GM12878 (cell line): ENCODE measurements at regions not wholly inside any gene's neighbourhood (a gene's known extent, or its start where the extent isn't known, plus 50 kb on each side); places are given as distances from the start of the nearest gene placed in this dataset.

Experiments used
- BRCA1 ChIP-seq: IDR thresholded peaks from 2 replicates; pipeline ENCODE4 v1.6.1; 2011; ENCODE audit warnings: low read depth, low read length, improper control_type of control experiment
- CREB1 ChIP-seq: IDR thresholded peaks from 2 replicates; pipeline ENCODE4 v1.6.1; 2012; ENCODE audit warnings: low read depth, mild to moderate bottlenecking, inconsistent platforms
- EGR1 ChIP-seq, 2 experiments: IDR thresholded peaks; 1 replicate in 1 of 2; 2 replicates in 1 of 2; pipeline ENCODE4 v1.6.1; 2011 to 2012; ENCODE audit warnings: low read depth in 2 of 2, low read length in 2 of 2, borderline replicate concordance in 1 of 2, mild to moderate bottlenecking in 1 of 2, moderate library complexity in 1 of 2
- KDM1A ChIP-seq: fragments of 200-600 bp; sonication (generic); IDR thresholded peaks from 2 replicates; pipeline ENCODE4 v1.6.1; 2016; ENCODE audit warnings: borderline replicate concordance
- POLR2A ChIP-seq: IDR thresholded peaks from 2 replicates; pipeline ENCODE4 v1.6.1; 2011; ENCODE audit warnings: low read depth, mild to moderate bottlenecking, low read length
- POLR2AphosphoS5 ChIP-seq: IDR thresholded peaks from 2 replicates; pipeline ENCODE4 v1.6.1; 2011; ENCODE audit warnings: mild to moderate bottlenecking, low read length, inconsistent platforms
- RAD51 ChIP-seq: fragments of 450-650 bp; IDR thresholded peaks from 2 replicates; pipeline ENCODE4 v1.6.1; 2016; ENCODE audit warnings: moderate library complexity, mild to moderate bottlenecking, inconsistent platforms
- SMARCA5 ChIP-seq: fragments of 450-650 bp; IDR thresholded peaks from 2 replicates; pipeline ENCODE4 v1.6.1; 2017; ENCODE audit warnings: mild to moderate bottlenecking
- TAF1 ChIP-seq: IDR thresholded peaks from 2 replicates; pipeline ENCODE4 v1.6.1; 2011; ENCODE audit warnings: mild to moderate bottlenecking, low read depth, low read length, borderline replicate concordance
- ZZZ3 ChIP-seq: IDR thresholded peaks from 2 replicates; pipeline ENCODE4 v1.6.1; 2011; ENCODE audit warnings: low read depth; ENCODE audit not compliant: control insufficient read depth, insufficient read length
- TF ChIP-seq, protein P1 (sequence below), 3 experiments: IDR thresholded peaks in 2 of 3; conservative IDR thresholded peaks in 1 of 3; 2 replicates each; pipeline ENCODE4 v1.5.1; 2011; ENCODE audit warnings: low read depth in 3 of 3, low read length in 3 of 3, mild to moderate bottlenecking in 3 of 3, control low read depth in 2 of 3, moderate library complexity in 2 of 3, inconsistent platforms in 1 of 3, mixed read lengths in 1 of 3; ENCODE audit not compliant: control insufficient read depth in 2 of 3, insufficient read depth in 1 of 3; ENCODE audit errors: extremely low read depth in 1 of 3
- TF ChIP-seq, protein P2 (sequence below): IDR thresholded peaks from 2 replicates; pipeline ENCODE4 v1.6.1; 2011; ENCODE audit warnings: borderline replicate concordance, low read depth, mild to moderate bottlenecking, moderate library complexity, mixed read lengths, low read length; ENCODE audit not compliant: insufficient read depth; ENCODE audit errors: extremely low read length

DNA sequence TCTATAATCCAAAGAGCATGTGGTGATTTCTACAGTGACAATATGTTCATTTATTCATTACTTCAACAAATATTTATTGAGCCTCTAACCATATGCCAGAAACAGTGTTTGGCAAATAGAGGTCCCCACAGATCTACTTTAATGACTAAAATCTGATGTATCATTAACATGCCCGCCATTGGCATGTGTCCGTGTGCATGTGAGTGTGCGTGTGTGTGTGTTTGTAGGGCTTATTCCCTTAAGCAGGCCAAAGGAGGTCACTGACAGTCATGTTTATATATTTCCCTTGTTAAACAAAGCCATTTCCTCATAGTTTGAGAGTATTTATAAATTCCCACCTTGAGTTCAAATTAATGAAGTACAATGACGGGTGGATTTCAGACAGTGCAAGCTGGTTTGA is 174.4 kb upstream of the IRX6 start:
- no peak for TF ChIP-seq KDM1A
- TF ChIP-seq EGR1 (IDR thresholded peaks at IDR 0.05; ENCODE audit: borderline replicate concordance in 1 of 2, low read depth in 2 of 2, low read length in 2 of 2): no peak
- no peak for TF ChIP-seq SMARCA5
- TF ChIP-seq POLR2AphosphoS5: no peak
- TF ChIP-seq, protein P1, sequence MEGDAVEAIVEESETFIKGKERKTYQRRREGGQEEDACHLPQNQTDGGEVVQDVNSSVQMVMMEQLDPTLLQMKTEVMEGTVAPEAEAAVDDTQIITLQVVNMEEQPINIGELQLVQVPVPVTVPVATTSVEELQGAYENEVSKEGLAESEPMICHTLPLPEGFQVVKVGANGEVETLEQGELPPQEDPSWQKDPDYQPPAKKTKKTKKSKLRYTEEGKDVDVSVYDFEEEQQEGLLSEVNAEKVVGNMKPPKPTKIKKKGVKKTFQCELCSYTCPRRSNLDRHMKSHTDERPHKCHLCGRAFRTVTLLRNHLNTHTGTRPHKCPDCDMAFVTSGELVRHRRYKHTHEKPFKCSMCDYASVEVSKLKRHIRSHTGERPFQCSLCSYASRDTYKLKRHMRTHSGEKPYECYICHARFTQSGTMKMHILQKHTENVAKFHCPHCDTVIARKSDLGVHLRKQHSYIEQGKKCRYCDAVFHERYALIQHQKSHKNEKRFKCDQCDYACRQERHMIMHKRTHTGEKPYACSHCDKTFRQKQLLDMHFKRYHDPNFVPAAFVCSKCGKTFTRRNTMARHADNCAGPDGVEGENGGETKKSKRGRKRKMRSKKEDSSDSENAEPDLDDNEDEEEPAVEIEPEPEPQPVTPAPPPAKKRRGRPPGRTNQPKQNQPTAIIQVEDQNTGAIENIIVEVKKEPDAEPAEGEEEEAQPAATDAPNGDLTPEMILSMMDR (IDR thresholded peaks at IDR 0.05 in 2 of 3, conservative IDR thresholded peaks at IDR 0.05 in 1 of 3; ENCODE audit: control insufficient read depth in 2 of 3, extremely low read depth in 1 of 3, insufficient read depth in 1 of 3, low read depth in 3 of 3, low read length in 3 of 3): no peak
- TF ChIP-seq TAF1: no peak
- TF ChIP-seq, protein P2, sequence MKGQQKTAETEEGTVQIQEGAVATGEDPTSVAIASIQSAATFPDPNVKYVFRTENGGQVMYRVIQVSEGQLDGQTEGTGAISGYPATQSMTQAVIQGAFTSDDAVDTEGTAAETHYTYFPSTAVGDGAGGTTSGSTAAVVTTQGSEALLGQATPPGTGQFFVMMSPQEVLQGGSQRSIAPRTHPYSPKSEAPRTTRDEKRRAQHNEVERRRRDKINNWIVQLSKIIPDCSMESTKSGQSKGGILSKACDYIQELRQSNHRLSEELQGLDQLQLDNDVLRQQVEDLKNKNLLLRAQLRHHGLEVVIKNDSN: no peak
- TF ChIP-seq CREB1: no peak
- TF ChIP-seq RAD51: no peak
- no peak for TF ChIP-seq BRCA1
- no peak for TF ChIP-seq POLR2A
- TF ChIP-seq ZZZ3: no peak
